Lung (tissue), 11 donors: ENCODE measurements at regions not wholly inside any gene's neighbourhood (a gene's known extent, or its start where the extent isn't known, plus 50 kb on each side); places are given as distances from the start of the nearest gene placed in this dataset.

Source experiments
- ATAC-seq: fragments of 200-7000 bp; cut with Tn5 transposase; one replicate; pipeline ENCODE4 v1.9.1; 2020; ENCODE audit warnings: moderate number of reproducible peaks; ENCODE audit not compliant: insufficient read depth, low FRiP score
- DNase-seq, 3 donors: peaks; one replicate each; pipeline ENCODE4 v3.0.0-alpha.2; 2013 to 2017
- H3K27ac ChIP-seq, 2 donors: one replicate each; pipeline ENCODE4 v1.5.1; 2013; ENCODE audit warnings: mild to moderate bottlenecking in 2 of 2, moderate library complexity in 2 of 2, control low read depth in 1 of 2, inconsistent platforms in 1 of 2, low read depth in 1 of 2, low read length in 1 of 2
- H3K27me3 ChIP-seq, 3 donors: one replicate each; pipeline ENCODE4 v1.5.1; 2013; ENCODE audit warnings: low read length in 2 of 3; ENCODE audit not compliant: control insufficient read depth in 3 of 3, insufficient read depth in 3 of 3
- H3K36me3 ChIP-seq, 4 donors: one replicate each; pipeline ENCODE4 v1.5.1; 2013; ENCODE audit warnings: low read length in 4 of 4, mild to moderate bottlenecking in 1 of 4, moderate library complexity in 1 of 4; ENCODE audit not compliant: control insufficient read depth in 4 of 4, insufficient read depth in 4 of 4
- H3K4me1 ChIP-seq, 5 donors: one replicate each; pipeline ENCODE4 v1.5.1; 2013; ENCODE audit warnings: low read length in 5 of 5, mild to moderate bottlenecking in 2 of 5, moderate library complexity in 1 of 5; ENCODE audit not compliant: control insufficient read depth in 5 of 5, insufficient read depth in 5 of 5
- H3K4me3 ChIP-seq: one replicate; pipeline ENCODE4 v1.5.1; 2013; ENCODE audit warnings: mild to moderate bottlenecking, control low read depth, moderate library complexity
- H3K9ac ChIP-seq, 2 donors: one replicate each; pipeline ENCODE4 v1.5.1; 2013; ENCODE audit warnings: low read length in 2 of 2, control low read depth in 1 of 2; ENCODE audit not compliant: insufficient read depth in 1 of 2
- H3K9me3 ChIP-seq, 4 donors: one replicate each; pipeline ENCODE4 v1.5.1; 2013; ENCODE audit warnings: low read length in 3 of 4, mild to moderate bottlenecking in 1 of 4, moderate library complexity in 1 of 4; ENCODE audit not compliant: control insufficient read depth in 4 of 4, insufficient read depth in 3 of 4
- CTCF ChIP-seq: IDR thresholded peaks from 2 replicates; pipeline ENCODE4 v1.5.1; 2012; ENCODE audit warnings: mild to moderate bottlenecking; ENCODE audit errors: control extremely low read depth, extremely low read depth
- WGBS, 2 donors: extraction: QIAGEN DNeasy Blood & Tissue Kit; methylation state at CpG; one replicate each; pipeline ENCODE4 v1.1.7; 2013; 5-methylcytosine and 5-hydroxymethylcytosine counted together
- donor health status: control.
- donor health status: control.
- donor health status: Bipolar disorder and iron deficiency.
- donor health status: healthy.
- donor health status: DM: yes; HTN: yes; CAD: no.

GRCh38 chr6:84517741-84518530 is 246.5 kb downstream of the TBX18 start:
- no peak for TF ChIP-seq CTCF
- no peak overlapping the region for H3K27ac ChIP-seq
- no peak overlapping the region for H3K4me3 ChIP-seq
- no peak overlapping the region for H3K9ac ChIP-seq
- peaks cover 0 to 3% (median 0%) of the 10 kb centered on the region in 3 donors for H3K27me3 ChIP-seq
- no peaks in the 10 kb centered on the region for H3K9me3 ChIP-seq
- H3K4me1 ChIP-seq = peaks cover 0 to 8% (median 3%) of the 10 kb centered on the region in 5 donors
- DNase-seq (peak in 2 of 3 donors; percentile 65 to 66), ATAC-seq (no peak)
- WGBS, 2 donors = 57 to 62% methylated on average over 2 of the region's 2 CpGs
- no peaks in the 10 kb centered on the region for H3K36me3 ChIP-seq

GRCh38 chr6:84516154-84516553 is 248.2 kb downstream of the TBX18 start:
- Histone ChIP-seq H3K9me3 (no peaks in the 10 kb centered on the region), H3K4me1 (peaks cover 0 to 8% (median 0%) of the 10 kb centered on the region in 5 donors), H3K4me3 (no peak overlapping the region), H3K9ac (no peak overlapping the region), H3K27me3 (peaks cover 0 to 3% (median 0%) of the 10 kb centered on the region in 3 donors), H3K36me3 (no peaks in the 10 kb centered on the region), H3K27ac (no peak overlapping the region)
- WGBS, 2 donors = 61 to 63% methylated on average over 2 of the region's 2 CpGs
- no peak for ATAC-seq
- TF ChIP-seq CTCF = no peak
- DNase-seq = no peak

GRCh38 chr6:84515067-84515466 is 249.3 kb downstream of the TBX18 start:
- no peak for DNase-seq
- Histone ChIP-seq H3K27ac (no peak overlapping the region), H3K4me1 (peaks cover 0 to 8% (median 0%) of the 10 kb centered on the region in 5 donors), H3K9ac (no peak overlapping the region), H3K9me3 (no peaks in the 10 kb centered on the region), H3K27me3 (peaks cover 0 to 3% (median 0%) of the 10 kb centered on the region in 3 donors), H3K4me3 (no peak overlapping the region), H3K36me3 (no peaks in the 10 kb centered on the region)
- TF ChIP-seq CTCF = no peak
- WGBS, 2 donors = 60 to 79% methylated on average over 6 of the region's 6 CpGs
- no peak for ATAC-seq
